ENCODE measurements at regions not wholly inside any gene's neighbourhood (a gene's known extent, or its start where the extent isn't known, plus 50 kb on each side); places are given as distances from the start of the nearest gene placed in this dataset.

DNA sequence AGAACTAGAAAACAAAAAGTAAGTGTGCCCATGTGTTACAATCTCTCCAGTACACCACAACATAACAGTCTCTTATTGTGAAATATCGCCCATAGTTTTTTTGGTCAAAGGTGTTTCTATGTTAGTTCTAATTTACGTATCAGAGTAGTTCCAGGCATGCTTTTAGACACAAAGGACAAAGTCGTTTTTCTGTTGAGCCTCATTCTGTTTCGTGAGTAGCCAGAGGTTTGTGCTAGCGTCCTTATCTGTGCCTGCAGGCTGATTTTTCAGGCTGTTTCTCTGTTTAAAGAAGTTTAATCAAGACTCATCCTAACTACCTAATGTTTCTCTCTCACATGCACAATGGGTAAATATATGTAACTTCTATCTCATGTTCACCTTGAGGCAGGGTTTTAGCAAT lies 281.1 kb upstream of the KDM5D start:
- TF ChIP-seq, protein P1, sequence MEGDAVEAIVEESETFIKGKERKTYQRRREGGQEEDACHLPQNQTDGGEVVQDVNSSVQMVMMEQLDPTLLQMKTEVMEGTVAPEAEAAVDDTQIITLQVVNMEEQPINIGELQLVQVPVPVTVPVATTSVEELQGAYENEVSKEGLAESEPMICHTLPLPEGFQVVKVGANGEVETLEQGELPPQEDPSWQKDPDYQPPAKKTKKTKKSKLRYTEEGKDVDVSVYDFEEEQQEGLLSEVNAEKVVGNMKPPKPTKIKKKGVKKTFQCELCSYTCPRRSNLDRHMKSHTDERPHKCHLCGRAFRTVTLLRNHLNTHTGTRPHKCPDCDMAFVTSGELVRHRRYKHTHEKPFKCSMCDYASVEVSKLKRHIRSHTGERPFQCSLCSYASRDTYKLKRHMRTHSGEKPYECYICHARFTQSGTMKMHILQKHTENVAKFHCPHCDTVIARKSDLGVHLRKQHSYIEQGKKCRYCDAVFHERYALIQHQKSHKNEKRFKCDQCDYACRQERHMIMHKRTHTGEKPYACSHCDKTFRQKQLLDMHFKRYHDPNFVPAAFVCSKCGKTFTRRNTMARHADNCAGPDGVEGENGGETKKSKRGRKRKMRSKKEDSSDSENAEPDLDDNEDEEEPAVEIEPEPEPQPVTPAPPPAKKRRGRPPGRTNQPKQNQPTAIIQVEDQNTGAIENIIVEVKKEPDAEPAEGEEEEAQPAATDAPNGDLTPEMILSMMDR (IDR thresholded peaks at IDR 0.05) = no peak
- TF ChIP-seq POLR2A (IDR thresholded peaks at IDR 0.05) = no peak

Data from breast epithelium (tissue), 3 donors.